GM13977 (cell line): ENCODE measurements at regions not wholly inside any gene's neighbourhood (a gene's known extent, or its start where the extent isn't known, plus 50 kb on each side); places are given as distances from the start of the nearest gene placed in this dataset.

Experiments used
- DNase-seq: peaks from one replicate; pipeline ENCODE4 v3.0.0; 2012; ENCODE audit warnings: low spot score
- in situ Hi-C: fragments of 300-500 bp; cut with MboI; formaldehyde crosslinking; loops from one replicate; pipeline ENCODE4 v1.12.0; 2022; ENCODE audit warnings: low sequenced_read_pairs, low pct_unique_long_range_greater_than_20kb, mixed read lengths, inconsistent platforms; ENCODE audit not compliant: unreplicated experiment
- TF ChIP-seq, protein P1 (sequence below): IDR thresholded peaks from 2 replicates; pipeline ENCODE4 v1.5.1; 2012; ENCODE audit warnings: mild to moderate bottlenecking, control low read depth; ENCODE audit not compliant: insufficient read depth; ENCODE audit errors: extremely low read depth, missing control alignments

DNA sequence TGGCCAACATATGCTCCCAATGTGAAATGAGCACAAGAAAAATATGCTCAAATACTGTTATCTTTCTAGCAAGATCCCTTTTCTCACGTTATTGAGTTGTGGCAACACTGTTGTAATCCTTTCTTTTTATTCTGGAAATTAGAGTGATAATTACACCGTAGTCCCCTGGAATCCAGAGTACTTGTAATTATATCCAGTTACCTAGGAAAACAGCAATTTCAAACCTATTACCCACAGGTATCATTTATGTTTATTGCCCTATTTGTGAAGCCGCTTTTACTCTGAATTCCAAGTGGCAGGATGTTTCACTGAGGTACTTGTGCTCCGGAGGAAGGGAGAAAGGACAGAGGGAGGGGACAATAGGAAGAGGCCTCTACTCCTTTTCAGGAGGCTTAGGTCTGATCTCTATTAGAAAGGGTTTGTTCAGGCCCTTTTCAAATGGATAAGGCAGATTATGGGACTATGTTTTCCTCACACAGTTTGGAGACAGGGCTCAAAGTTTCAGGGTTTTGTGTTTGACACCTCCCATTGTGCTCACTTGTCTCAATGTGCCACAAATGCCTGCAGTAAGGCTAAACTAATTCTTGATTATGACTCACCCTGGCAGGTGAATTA, 646.6 kb downstream of the TUSC7 start:
- TF ChIP-seq, protein P1, sequence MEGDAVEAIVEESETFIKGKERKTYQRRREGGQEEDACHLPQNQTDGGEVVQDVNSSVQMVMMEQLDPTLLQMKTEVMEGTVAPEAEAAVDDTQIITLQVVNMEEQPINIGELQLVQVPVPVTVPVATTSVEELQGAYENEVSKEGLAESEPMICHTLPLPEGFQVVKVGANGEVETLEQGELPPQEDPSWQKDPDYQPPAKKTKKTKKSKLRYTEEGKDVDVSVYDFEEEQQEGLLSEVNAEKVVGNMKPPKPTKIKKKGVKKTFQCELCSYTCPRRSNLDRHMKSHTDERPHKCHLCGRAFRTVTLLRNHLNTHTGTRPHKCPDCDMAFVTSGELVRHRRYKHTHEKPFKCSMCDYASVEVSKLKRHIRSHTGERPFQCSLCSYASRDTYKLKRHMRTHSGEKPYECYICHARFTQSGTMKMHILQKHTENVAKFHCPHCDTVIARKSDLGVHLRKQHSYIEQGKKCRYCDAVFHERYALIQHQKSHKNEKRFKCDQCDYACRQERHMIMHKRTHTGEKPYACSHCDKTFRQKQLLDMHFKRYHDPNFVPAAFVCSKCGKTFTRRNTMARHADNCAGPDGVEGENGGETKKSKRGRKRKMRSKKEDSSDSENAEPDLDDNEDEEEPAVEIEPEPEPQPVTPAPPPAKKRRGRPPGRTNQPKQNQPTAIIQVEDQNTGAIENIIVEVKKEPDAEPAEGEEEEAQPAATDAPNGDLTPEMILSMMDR, result no peak
- in situ Hi-C loops, result no loop called here
- DNase-seq, result no peak

DNA sequence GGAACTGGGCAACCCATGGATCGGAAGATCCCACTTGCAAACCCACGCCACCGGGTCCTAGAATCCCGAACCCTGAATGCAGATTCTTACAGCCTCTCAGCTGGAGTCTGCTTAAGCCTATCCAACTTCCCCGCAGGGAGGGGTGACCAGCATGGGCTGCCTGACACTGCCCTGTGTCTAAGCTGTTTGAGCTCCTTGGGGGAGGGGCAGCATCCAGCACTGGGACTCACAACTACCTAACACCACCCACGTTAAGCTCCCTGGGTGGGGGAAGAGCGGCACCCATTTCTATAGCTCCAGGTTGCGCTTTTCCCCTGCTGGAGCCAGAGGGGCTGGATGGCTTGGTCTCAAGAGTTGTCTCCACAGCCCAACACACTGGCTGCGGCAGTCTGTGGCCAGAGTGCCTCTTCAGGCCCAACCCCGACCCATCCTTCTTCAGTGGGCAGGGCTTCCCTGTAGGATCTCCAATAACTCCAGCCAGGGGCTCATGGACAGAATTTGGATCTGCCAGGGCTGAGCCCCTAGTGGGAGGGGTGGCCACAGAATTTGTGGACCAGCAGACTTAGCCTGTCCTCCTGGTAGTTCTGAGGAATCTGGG, 649.2 kb downstream of the TUSC7 start:
- no peak for DNase-seq
- in situ Hi-C loops, result no loop called here

DNA sequence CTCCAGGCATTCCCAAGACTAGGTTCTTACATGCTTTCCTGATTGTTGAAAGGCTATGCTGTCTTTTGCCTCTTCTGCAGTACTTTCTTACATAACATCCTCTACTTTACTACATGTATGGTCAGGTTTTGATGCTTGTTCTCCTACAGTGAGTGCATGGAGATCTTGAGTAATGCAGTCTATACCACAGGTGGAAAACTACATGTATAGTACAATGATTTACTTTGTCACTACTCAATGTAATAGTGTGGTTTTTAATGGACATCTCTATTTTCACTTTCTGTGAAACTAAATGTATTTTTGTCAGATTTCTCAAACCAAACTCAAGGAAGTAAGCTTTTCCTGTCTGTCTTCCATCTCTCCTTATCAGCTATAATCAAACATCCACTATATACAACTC, 657.0 kb downstream of the TUSC7 start:
- TF ChIP-seq, protein P1, result no peak
- in situ Hi-C loops, result no loop called here
- no peak for DNase-seq

More for the DNA sequence above, 649.2 kb downstream of the TUSC7 start:
- TF ChIP-seq, protein P1, result no peak

DNA sequence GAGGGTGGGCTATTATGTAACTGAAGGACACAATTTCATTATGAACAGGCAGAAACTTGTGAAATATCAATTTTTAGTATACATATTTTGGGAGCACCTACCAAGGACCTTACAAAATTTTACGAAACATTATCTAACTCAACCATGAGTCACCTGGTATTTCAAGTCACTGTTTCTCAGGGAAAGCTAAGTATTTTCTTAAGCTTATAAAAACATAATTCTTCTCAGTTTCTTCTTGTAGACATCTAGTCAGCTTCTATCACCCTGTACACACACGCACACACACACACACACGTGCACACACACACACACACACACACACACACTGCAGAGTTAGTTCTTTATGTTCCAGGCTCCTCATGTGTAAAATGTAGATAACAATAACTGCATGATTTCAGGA, 658.3 kb downstream of the TUSC7 start:
- in situ Hi-C loops, result no loop called here
- TF ChIP-seq, protein P1, result no peak
- no peak for DNase-seq

DNA sequence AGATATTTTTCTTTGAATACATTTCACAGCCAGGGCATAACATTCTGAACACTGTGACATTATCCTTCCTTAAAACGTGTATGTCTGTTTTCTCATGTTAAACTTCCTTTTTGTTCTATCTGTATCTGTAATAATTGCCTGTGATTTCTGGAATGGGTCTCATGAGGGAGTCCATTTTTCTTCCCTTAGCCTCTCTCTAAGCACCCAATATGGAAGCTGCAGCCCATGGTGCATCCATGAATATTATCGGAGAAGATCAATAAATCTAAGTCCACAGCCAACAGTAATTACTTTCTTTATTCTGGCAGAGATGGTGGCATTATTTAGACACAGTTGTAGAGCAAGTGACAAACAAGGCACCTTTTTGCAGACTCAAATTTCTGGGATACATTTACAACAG, 671.1 kb downstream of the TUSC7 start:
- TF ChIP-seq, protein P1, result no peak
- in situ Hi-C loops, result no loop called here
- no peak for DNase-seq

DNA sequence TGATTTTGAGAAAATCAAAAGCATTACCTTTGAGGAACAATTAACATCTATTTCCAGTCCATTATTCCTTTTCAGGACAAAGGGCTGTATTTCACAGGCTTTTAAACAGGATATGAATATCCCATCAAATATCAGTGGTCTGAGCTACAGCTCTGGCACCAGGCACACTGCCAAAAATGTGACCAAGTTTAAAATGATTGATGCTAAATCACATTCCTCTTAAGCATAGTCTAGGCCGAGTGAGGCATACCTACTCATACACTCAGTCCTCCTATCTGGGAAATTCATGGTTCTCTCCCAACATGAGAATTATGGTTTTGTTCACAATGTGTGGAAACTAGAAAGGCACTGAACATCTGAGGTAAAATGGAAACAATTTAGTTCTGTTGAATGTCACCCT, 683.5 kb downstream of the TUSC7 start:
- in situ Hi-C loops, result no loop called here
- DNase-seq, result no peak
- TF ChIP-seq, protein P1, result no peak
